SJSA1 (cell line): ENCODE measurements at regions not wholly inside any gene's neighbourhood (a gene's known extent, or its start where the extent isn't known, plus 50 kb on each side); places are given as distances from the start of the nearest gene placed in this dataset.

Experiments used
- DNase-seq, 2 experiments: peaks; one replicate each; pipeline ENCODE4 v3.0.0-alpha.2; 2015 to 2020; ENCODE audit warnings: low spot score in 2 of 2, low read depth in 1 of 2
- H3K27ac ChIP-seq: fragments of 250-450 bp; sonication (Bioruptor Pico); 2 replicates; pipeline ENCODE4 v1.5.1; 2020; ENCODE audit warnings: mild to moderate bottlenecking, moderate library complexity
- H3K27me3 ChIP-seq: fragments of 250-450 bp; sonication (Bioruptor Pico); replicated peaks from 2 replicates; pipeline ENCODE4 v1.5.1; 2020; ENCODE audit warnings: mild to moderate bottlenecking, moderate library complexity
- H3K36me3 ChIP-seq: fragments of 250-450 bp; sonication (Bioruptor Pico); 2 replicates; pipeline ENCODE4 v1.5.1; 2020; ENCODE audit warnings: mild to moderate bottlenecking
- H3K4me1 ChIP-seq: fragments of 250-450 bp; sonication (Bioruptor Pico); replicated peaks from 2 replicates; pipeline ENCODE4 v1.6.1; 2021; ENCODE audit warnings: mild to moderate bottlenecking
- H3K4me3 ChIP-seq: fragments of 250-450 bp; sonication (Bioruptor Pico); 2 replicates; pipeline ENCODE4 v1.5.1; 2020; ENCODE audit warnings: mild to moderate bottlenecking
- H3K9me3 ChIP-seq: fragments of 250-450 bp; sonication (Bioruptor Pico); replicated peaks from 2 replicates; pipeline ENCODE4 v1.5.1; 2020; ENCODE audit warnings: mild to moderate bottlenecking

DNA sequence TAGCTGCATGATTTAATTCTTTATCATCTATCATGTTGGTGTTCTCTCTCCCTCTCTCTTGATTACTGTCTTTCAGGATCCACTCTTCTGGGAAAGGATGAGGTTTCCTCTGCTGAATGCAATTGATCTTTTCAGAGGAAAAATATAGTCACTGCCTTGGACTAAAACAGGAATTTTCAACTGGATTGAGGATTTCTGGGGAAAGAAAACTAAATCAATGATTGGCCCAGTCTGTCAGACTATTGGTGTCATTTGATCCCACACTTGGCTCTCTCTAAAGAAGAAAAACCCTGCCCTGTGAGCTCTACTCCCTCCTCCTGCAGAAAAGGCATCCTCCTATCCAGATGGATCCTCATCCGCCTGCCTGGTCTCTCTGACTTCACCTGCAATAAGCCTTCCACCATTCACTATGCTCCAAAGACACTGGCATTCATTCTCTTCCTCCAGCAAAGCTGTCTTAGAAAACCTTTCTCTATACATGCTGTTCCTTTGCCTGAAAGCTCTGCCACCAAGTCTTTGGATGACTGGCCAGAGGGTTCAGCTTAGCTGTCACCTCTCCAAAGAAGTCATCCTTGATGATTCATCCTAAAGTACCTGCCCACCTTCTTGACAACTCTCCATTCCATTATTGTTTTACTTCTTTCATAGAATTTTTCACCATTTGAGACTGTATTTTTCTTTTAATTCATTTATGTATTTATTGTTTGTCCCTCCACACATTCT lies 127.7 kb upstream of the CAND1 start:
- Histone ChIP-seq H3K36me3 (no peaks in the 10 kb centered on the region), H3K4me3 (no peak overlapping the region), H3K9me3 (no peaks in the 10 kb centered on the region), H3K27ac (no peak overlapping the region), H3K4me1 (no peaks in the 10 kb centered on the region), H3K27me3 (no peaks in the 10 kb centered on the region; the same call in 1 of the 2 replicates)
- DNase-seq = no peak

GRCh38 chr12:67145692-67146091 lies 123.5 kb upstream of the CAND1 start:
- Histone ChIP-seq H3K27me3 (no peaks in the 10 kb centered on the region; the same call in 1 of the 2 replicates), H3K4me3 (no peak overlapping the region), H3K27ac (no peak overlapping the region), H3K36me3 (no peaks in the 10 kb centered on the region), H3K4me1 (no peaks in the 10 kb centered on the region), H3K9me3 (no peaks in the 10 kb centered on the region)
- no peak for DNase-seq

DNA sequence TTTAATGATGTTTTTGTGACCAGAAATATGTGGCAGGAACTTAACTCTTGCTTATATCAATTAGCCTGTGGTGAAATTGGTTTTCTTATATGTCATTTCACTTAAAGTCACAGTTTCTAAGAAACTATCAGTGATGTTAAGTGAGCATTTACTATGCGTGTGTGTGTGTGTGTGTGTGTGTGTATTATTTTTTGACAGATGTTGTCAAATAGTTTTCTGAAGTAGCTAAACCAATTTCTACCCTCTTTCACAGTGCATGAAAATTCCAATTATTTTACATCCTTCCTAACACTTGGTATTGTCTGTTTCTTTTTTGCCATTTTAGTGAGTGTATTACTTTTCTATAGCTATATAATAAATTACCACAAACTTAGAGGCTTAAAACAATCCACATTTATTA lies 122.1 kb upstream of the CAND1 start:
- Histone ChIP-seq H3K27me3 (no peaks in the 10 kb centered on the region), H3K4me3 (no peak overlapping the region), H3K36me3 (no peaks in the 10 kb centered on the region)

GRCh38 chr12:67147447-67147846 lies 121.7 kb upstream of the CAND1 start:
- Histone ChIP-seq H3K4me1 (no peaks in the 10 kb centered on the region), H3K36me3 (no peaks in the 10 kb centered on the region)

More for the DNA sequence above, 122.1 kb upstream of the CAND1 start:
- no peak for DNase-seq
- Histone ChIP-seq H3K9me3 (no peaks in the 10 kb centered on the region), H3K4me1 (no peaks in the 10 kb centered on the region), H3K27ac (no peak overlapping the region)

DNA sequence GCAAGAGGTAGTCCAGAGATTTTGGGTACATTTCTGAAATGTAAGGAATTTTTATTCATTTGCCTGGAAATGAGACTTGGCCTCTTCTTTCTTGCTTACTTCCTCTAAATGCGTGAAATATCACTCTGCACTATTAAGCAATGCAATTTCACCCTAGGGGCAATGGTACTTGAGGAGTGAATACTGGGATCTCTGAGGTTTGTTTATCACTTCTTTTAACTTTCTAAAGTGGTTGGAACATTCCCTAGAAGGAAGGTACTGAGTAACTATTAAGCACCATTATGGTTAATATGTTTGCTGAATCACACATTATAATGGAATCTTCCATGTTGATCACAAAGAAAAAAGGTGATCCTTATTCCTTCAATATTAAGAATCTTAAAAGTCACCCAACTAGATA lies 120.9 kb upstream of the CAND1 start:
- DNase-seq = no peak
- H3K4me3 ChIP-seq = no peak overlapping the region

More at GRCh38 chr12:67147447-67147846, 121.7 kb upstream of the CAND1 start:
- Histone ChIP-seq H3K4me3 (no peak overlapping the region), H3K9me3 (no peaks in the 10 kb centered on the region), H3K27me3 (no peaks in the 10 kb centered on the region), H3K27ac (no peak overlapping the region)
- no peak for DNase-seq

DNA sequence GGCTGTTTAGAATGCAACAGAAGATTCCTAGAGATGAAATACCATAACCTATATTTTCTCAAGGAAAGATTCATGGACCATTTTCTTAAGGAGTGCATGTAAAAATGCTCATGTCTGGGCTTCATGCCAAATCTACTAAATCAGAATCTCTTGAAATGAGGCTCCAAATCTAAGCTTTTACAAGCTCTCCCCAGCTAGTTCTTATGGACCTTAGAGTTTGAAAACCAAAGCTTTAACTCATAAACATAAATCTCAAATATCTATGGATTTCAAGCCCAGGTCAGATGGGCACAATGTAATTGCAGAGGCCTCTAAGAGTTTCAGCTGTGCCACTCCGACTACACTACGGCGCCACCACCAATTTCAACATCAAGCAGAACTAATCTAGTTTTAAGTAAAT lies 117.3 kb upstream of the CAND1 start:
- no peak overlapping the region for H3K27ac ChIP-seq
- no peaks in the 10 kb centered on the region for H3K36me3 ChIP-seq
- 0 out of 2 replicates have a peak, but pooled peaks cover 3% of the 10 kb centered on the region for H3K27me3 ChIP-seq
- H3K4me1 ChIP-seq = no peaks in the 10 kb centered on the region
- no peak overlapping the region for H3K4me3 ChIP-seq
- no peaks in the 10 kb centered on the region for H3K9me3 ChIP-seq
- DNase-seq = no peak

More for the DNA sequence above, 120.9 kb upstream of the CAND1 start:
- H3K4me1 ChIP-seq = no peaks in the 10 kb centered on the region
- H3K27me3 ChIP-seq = no peaks in the 10 kb centered on the region
- no peaks in the 10 kb centered on the region for H3K36me3 ChIP-seq
- H3K9me3 ChIP-seq = no peaks in the 10 kb centered on the region
- no peak overlapping the region for H3K27ac ChIP-seq

DNA sequence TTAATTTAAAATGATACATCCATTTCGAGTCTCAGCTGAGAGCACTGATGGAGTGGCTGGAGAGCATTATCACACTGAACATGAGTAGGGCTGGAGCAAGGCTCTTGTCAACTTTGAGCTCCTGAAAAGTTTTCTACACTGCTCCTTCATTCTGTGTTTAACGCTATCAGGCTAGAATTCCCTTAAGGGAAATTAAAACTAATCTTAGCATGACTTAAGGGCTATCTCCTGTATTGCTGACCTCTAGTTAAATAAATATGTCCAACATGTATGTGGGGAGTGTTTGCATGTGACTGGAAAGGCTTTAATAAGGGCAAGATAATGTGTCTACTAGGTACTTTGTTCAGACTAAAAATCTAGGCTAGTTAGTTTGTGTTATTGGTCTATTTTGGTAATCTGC lies 116.7 kb upstream of the CAND1 start:
- no peaks in the 10 kb centered on the region for H3K9me3 ChIP-seq
- no peak overlapping the region for H3K27ac ChIP-seq
- H3K36me3 ChIP-seq = no peaks in the 10 kb centered on the region
- 0 out of 2 replicates have a peak, but pooled peaks cover 3% of the 10 kb centered on the region for H3K27me3 ChIP-seq
- DNase-seq = no peak
- no peaks in the 10 kb centered on the region for H3K4me1 ChIP-seq
- H3K4me3 ChIP-seq = no peak overlapping the region

- Histone ChIP-seq H3K4me3 (no peak overlapping the region), H3K9me3 (no peaks in the 10 kb centered on the region), H3K27me3 (peaks cover 6% of the 10 kb centered on the region; the same call in 1 of the 2 replicates), H3K4me1 (no peaks in the 10 kb centered on the region), H3K36me3 (no peaks in the 10 kb centered on the region), H3K27ac (no peak overlapping the region)
- no peak for DNase-seq
These were observed 114.3 kb upstream of the CAND1 start for GRCh38 chr12:67154901-67155300.

GRCh38 chr12:67155863-67156262 lies 113.3 kb upstream of the CAND1 start:
- H3K9me3 ChIP-seq = no peaks in the 10 kb centered on the region
- H3K36me3 ChIP-seq = no peaks in the 10 kb centered on the region
- H3K4me3 ChIP-seq = no peak overlapping the region
- no peaks in the 10 kb centered on the region for H3K4me1 ChIP-seq
- H3K27ac ChIP-seq = no peak overlapping the region
- no peak for DNase-seq
- peaks cover 6% of the 10 kb centered on the region; the same call in 1 of the 2 replicates for H3K27me3 ChIP-seq

GRCh38 chr12:67161322-67161918 lies 107.7 kb upstream of the CAND1 start:
- Histone ChIP-seq H3K27ac (no peak overlapping the region), H3K9me3 (no peaks in the 10 kb centered on the region; the same call in 1 of the 2 replicates), H3K27me3 (peaks cover 3% of the 10 kb centered on the region; the same call in 1 of the 2 replicates), H3K4me1 (no peaks in the 10 kb centered on the region), H3K4me3 (no peak overlapping the region), H3K36me3 (no peaks in the 10 kb centered on the region)
- DNase-seq = peak in 1 of 2 experiments; percentile 42

DNA sequence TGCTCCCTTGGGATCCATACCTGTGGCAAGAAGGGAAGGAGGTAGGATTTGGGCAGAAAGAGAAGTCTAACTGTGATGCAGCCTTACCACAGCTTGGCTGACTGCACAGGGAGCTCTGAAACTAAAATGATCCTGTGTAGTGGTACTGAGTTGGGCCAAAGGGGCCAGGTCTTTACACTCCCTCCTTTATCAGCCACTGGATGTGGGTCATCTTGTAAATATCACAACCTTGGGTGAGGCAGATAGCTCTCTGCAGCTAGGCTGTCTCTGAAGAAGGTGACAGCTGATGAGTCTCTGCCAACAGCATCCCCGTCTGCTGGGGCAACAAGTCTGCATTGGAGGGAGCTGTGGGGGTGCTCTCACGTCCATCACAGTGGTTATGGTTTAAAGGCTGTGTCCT lies 95.9 kb upstream of the CAND1 start:
- H3K9me3 ChIP-seq = no peaks in the 10 kb centered on the region
- H3K27me3 ChIP-seq = peaks cover 7% of the 10 kb centered on the region; the same call in 1 of the 2 replicates
- no peaks in the 10 kb centered on the region for H3K4me1 ChIP-seq
- DNase-seq = no peak
- no peak overlapping the region for H3K4me3 ChIP-seq
- no peak overlapping the region for H3K27ac ChIP-seq
- no peaks in the 10 kb centered on the region for H3K36me3 ChIP-seq

- Histone ChIP-seq H3K4me1 (no peaks in the 10 kb centered on the region), H3K27me3 (no peaks in the 10 kb centered on the region), H3K36me3 (no peaks in the 10 kb centered on the region), H3K4me3 (no peak overlapping the region), H3K27ac (no peak overlapping the region), H3K9me3 (no peaks in the 10 kb centered on the region)
- DNase-seq = no peak
These were observed 86.6 kb upstream of the CAND1 start for GRCh38 chr12:67182551-67182950.

DNA sequence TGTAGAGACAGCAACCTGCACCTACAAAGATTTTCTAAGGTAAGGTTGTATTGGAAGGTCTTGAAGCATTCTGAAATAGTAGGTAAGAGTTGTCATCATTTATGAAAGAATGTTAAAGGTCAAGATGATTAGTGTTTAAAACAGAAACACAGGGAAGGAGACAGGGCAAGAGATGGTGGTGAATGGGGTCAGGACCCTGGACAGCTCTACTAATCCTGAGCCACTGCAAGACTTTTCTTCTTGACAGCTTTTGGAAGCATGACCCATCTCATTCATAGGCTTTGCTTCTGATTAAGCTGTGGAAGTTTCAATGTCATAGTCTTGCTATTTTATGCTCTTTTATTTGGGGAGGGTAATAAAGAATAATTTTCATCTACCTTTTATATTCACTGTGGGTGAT lies 75.5 kb upstream of the CAND1 start:
- peak in 1 of 2 experiments; percentile 12 for DNase-seq
- H3K27ac ChIP-seq = no peak overlapping the region
- no peaks in the 10 kb centered on the region; the same call in 1 of the 2 replicates for H3K27me3 ChIP-seq
- no peaks in the 10 kb centered on the region for H3K9me3 ChIP-seq
- no peaks in the 10 kb centered on the region for H3K4me1 ChIP-seq
- H3K4me3 ChIP-seq = no peak overlapping the region
- H3K36me3 ChIP-seq = no peaks in the 10 kb centered on the region

DNA sequence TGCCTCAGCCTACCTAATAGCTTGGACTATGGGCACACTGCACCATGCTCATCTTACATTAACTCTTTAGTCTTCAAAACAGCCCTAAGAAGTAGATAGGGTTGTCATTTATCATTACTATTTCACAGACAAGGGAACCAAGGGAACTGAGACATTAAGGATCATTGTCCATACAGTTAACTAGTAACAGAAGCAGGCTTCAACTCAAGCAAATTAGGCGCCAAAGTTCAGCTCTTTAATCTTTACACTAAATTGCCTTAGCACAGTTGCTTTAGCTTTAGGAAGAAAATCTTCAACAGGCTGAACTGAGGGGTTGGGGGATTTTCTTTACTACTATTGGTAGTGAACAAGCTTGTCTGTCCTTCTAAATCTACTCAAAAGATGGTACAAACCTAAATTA lies 68.8 kb upstream of the CAND1 start:
- no peak for DNase-seq
- no peaks in the 10 kb centered on the region for H3K36me3 ChIP-seq

More for the DNA sequence above, 68.8 kb upstream of the CAND1 start:
- H3K4me3 ChIP-seq = no peak overlapping the region
- H3K27me3 ChIP-seq = no peaks in the 10 kb centered on the region
- peaks cover 4% of the 10 kb centered on the region; the same call in 1 of the 2 replicates for H3K4me1 ChIP-seq
- no peaks in the 10 kb centered on the region for H3K9me3 ChIP-seq
- H3K27ac ChIP-seq = no peak overlapping the region
